ENCODE measurements at regions not wholly inside any gene's neighbourhood (a gene's known extent, or its start where the extent isn't known, plus 50 kb on each side); places are given as distances from the start of the nearest gene placed in this dataset.

DNA sequence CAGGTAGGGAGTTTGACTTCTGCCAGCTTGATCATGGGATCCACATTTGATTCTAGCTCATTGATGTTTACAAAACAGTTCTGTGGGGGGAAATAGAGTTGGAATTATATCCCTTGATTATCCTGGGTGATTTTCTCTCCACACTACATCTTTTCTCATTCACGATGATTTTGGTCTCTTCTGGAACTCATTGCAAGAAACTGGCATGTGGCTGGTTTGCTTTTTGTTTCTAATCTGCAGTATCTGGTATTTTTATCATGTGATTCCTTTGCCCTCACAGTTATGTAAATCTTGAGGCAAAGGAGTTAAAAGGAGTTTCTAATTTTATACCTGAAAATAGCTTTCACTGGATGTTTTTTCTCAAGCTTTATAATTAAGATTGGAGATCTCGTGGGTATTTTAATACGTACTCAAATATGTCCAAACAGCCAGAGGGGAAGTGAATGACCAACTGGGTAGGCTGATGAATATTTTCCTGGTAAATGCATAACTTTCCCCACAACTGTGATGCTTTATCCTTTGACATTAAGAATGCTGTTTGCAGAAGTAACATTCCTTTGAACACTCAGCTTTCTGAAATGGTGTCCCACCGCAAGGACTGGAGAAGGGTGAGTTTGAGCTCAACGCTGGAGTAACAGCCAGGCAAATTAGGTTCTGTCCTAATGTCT, 502.9 kb upstream of the ZEB2 start:
- Histone ChIP-seq H3K4me3 (no peak overlapping the region), H3K9me3 (replicated peaks in 1 of 3) (no peaks in the 10 kb centered on the region), H3K27me3 (no peaks in the 10 kb centered on the region), H3K36me3 (replicated peaks in 1 of 2) (no peaks in the 10 kb centered on the region), H3K4me1 (replicated peaks in 1 of 2) (no peaks in the 10 kb centered on the region), H3K27ac (no peak overlapping the region)
- intact Hi-C loops (cut with DNase I) = no loop called here
- no peak for DNase-seq
- 69 to 77% (median 72%) methylated on average over 5 of the region's 5 CpGs for WGBS, 4 donors
- no peak for TF ChIP-seq POLR2A (IDR thresholded peaks at IDR 0.05)
- TF ChIP-seq, protein P1, sequence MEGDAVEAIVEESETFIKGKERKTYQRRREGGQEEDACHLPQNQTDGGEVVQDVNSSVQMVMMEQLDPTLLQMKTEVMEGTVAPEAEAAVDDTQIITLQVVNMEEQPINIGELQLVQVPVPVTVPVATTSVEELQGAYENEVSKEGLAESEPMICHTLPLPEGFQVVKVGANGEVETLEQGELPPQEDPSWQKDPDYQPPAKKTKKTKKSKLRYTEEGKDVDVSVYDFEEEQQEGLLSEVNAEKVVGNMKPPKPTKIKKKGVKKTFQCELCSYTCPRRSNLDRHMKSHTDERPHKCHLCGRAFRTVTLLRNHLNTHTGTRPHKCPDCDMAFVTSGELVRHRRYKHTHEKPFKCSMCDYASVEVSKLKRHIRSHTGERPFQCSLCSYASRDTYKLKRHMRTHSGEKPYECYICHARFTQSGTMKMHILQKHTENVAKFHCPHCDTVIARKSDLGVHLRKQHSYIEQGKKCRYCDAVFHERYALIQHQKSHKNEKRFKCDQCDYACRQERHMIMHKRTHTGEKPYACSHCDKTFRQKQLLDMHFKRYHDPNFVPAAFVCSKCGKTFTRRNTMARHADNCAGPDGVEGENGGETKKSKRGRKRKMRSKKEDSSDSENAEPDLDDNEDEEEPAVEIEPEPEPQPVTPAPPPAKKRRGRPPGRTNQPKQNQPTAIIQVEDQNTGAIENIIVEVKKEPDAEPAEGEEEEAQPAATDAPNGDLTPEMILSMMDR (IDR thresholded peaks at IDR 0.05) = no peak

DNA sequence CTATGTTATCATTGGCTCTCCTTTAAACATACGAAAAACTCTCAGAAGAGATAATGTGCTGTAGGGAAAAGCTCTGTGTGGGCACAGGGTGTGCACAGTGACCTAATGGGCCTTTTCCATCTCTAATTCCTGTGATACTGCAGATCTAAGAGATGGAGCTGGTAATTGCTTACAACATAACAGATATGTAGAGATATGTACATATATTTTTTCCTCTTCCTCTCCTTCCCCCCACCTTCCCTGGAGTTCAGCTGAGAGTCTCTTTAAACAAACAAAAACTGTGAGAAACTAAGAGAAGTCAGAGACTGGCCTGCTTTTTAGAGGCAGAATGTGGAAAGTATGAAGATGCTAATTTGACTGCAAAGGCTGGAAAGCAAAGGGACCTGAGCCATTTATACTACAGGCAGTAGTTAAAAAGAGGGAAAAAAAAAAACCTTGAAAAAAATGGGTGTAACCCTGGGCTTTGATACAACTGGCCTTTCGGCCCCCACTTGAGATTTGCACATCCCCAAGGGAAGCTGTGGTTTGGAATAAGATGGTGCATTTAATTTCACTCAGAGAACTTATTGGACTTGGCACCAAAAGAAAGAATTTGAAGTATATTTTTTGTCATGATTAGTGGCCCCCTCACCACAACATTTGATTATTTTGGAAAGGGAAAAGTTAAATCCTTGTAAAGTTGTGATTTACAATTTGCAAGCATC, 502.2 kb upstream of the ZEB2 start:
- H3K27me3 ChIP-seq = no peaks in the 10 kb centered on the region
- H3K4me3 ChIP-seq = no peak overlapping the region
- 69 to 73% (median 72%) methylated on average over 2 of the region's 2 CpGs for WGBS, 4 donors
- no peak for TF ChIP-seq POLR2A (IDR thresholded peaks at IDR 0.05)
- TF ChIP-seq, protein P1 (IDR thresholded peaks at IDR 0.05) = no peak
- H3K36me3 ChIP-seq (replicated peaks in 1 of 2) = no peaks in the 10 kb centered on the region
- DNase-seq = no peak
- no peak overlapping the region for H3K27ac ChIP-seq
- intact Hi-C loops (cut with DNase I) = no loop called here
- no peaks in the 10 kb centered on the region for H3K4me1 ChIP-seq (replicated peaks in 1 of 2)
- H3K9me3 ChIP-seq (replicated peaks in 1 of 3) = no peaks in the 10 kb centered on the region

DNA sequence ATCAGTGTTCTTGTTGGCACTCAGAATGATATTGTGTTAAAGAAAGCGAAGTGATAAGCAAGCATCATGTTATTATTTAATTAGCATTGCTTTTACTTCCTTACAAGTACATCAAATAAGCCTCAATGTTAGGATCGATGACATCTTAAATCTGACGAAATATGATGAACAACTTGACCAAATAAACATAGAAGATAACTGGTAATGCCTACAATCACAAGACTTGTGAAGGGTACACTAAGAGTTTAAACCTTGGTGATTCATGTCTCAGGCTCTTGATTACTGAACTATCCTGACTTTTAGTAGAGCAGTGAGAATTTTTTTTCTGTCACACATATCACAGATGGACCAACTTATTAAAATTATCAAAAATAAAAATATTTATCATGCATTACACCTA, 500.8 kb upstream of the ZEB2 start:
- no peak overlapping the region for H3K4me3 ChIP-seq
- H3K27me3 ChIP-seq = no peaks in the 10 kb centered on the region
- no peaks in the 10 kb centered on the region for H3K9me3 ChIP-seq (replicated peaks in 1 of 3)
- no peak overlapping the region for H3K27ac ChIP-seq
- DNase-seq = no peak
- intact Hi-C loops (cut with DNase I) = no loop called here
- WGBS, 4 donors = 88 to 93% (median 90%) methylated on average over 3 of the region's 3 CpGs
- H3K4me1 ChIP-seq (replicated peaks in 1 of 2) = no peaks in the 10 kb centered on the region
- no peaks in the 10 kb centered on the region for H3K36me3 ChIP-seq (replicated peaks in 1 of 2)
- TF ChIP-seq, protein P1 (IDR thresholded peaks at IDR 0.05) = no peak
- TF ChIP-seq POLR2A (IDR thresholded peaks at IDR 0.05) = no peak

DNA sequence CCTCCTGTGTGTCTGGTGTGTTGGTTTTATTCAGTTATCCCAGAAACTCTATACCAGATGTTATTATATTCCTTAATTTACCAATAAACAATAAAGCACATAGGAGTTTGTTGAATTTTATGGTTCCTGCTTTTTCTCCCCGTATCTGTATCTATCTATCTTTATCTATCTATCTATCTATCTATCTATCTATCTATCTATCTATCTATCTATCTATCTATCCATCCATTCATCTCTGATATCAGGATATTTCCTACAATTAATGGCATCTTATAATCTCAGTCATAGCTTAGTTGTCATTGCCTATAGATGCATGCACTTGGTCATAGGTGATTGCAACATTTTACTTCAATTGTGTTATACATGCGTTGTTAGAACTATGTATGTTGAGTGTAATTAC, 500.2 kb upstream of the ZEB2 start:
- WGBS, 4 donors = 88 to 98% (median 94%) methylated on average over 2 of the region's 2 CpGs
- no peak overlapping the region for H3K27ac ChIP-seq
- intact Hi-C loops (cut with DNase I) = no loop called here
- H3K9me3 ChIP-seq (replicated peaks in 1 of 3) = no peaks in the 10 kb centered on the region
- H3K36me3 ChIP-seq (replicated peaks in 1 of 2) = no peaks in the 10 kb centered on the region
- no peak overlapping the region for H3K4me3 ChIP-seq
- no peaks in the 10 kb centered on the region for H3K27me3 ChIP-seq
- no peaks in the 10 kb centered on the region for H3K4me1 ChIP-seq (replicated peaks in 1 of 2)
- no peak for DNase-seq
- TF ChIP-seq, protein P1 (IDR thresholded peaks at IDR 0.05) = no peak
- no peak for TF ChIP-seq POLR2A (IDR thresholded peaks at IDR 0.05)
